Fibroblast of skin of right quadriceps (primary cell): ENCODE measurements at regions not wholly inside any gene's neighbourhood (a gene's known extent, or its start where the extent isn't known, plus 50 kb on each side); places are given as distances from the start of the nearest gene placed in this dataset.
"Not testable (repeated sequence)": the region's sequence is repeated elsewhere in the genome, so short reads cannot be mapped to it uniquely, and the experiment has no call there.

Experiments
- DNase-seq: peaks from one replicate; pipeline ENCODE4 v3.0.0-alpha.2; 2013

- DNase-seq = no peak
Observed at GRCh38 chr10:108037061-108037460, 872.6 kb upstream of the SORCS1 start.

- DNase-seq = peak; percentile 9
Observed at GRCh38 chr10:108036265-108036664, 871.8 kb upstream of the SORCS1 start.

- DNase-seq = no peak
Observed at GRCh38 chr10:108034829-108035228, 870.3 kb upstream of the SORCS1 start.

DNA sequence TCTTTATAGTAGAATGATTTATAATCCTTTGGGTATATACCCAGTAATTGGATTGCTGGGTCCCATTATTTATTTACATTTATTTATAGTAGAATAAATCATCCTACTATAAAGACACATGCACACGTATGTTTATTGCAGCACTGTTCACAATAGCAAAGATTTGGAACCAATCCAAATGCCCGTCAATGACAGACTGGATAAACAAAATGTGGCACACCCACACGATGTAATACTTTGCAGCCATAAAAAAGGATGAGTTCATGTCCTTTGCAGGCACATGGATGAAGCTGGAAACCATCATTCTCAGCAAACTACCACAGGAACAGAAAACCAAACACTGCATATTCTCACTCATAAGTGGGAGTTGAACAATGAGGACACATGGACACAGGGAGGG is 869.0 kb upstream of the SORCS1 start:
- DNase-seq = not testable (repeated sequence)

- no peak for DNase-seq
Observed at GRCh38 chr10:108031505-108031904, 867.0 kb upstream of the SORCS1 start.

DNA sequence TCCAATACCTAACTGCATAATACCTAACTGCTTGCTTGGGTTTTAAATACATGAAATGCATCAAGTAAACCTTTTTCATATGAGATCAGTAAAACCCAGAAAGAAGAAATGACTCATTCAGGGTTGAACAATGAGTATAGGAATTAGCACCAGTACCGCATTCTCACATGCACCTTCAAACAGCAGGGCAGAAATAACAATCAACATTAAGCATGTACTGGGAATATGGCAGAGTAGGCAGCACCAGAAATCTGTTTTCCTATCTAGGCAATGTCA is 850.3 kb upstream of the SORCS1 start:
- no peak for DNase-seq

- no peak for DNase-seq
Observed at GRCh38 chr10:108014145-108014901, 849.8 kb upstream of the SORCS1 start.

- no peak for DNase-seq
Observed at GRCh38 chr10:108005627-108006026, 841.1 kb upstream of the SORCS1 start.

- no peak for DNase-seq
Observed at GRCh38 chr10:108003576-108003975, 839.1 kb upstream of the SORCS1 start.

DNA sequence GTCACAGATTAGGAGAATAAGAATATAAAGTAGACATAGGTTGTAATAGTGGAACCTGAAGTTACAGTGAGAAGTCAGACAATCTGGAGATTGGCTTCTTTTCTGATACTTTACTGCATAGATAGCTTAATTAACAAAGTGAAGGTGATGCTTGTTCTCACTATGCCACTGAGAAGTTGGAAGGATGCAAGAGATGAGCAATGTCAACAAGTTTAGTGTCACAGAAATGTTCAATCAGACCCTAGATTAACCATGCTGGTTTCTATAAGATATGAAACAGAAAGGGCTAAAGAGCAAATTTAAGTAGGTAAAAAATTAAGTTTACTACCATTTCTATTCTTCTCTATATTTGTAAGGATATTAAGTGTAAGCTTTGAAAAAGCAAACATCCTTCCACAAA is 838.6 kb upstream of the SORCS1 start:
- DNase-seq = no peak

DNA sequence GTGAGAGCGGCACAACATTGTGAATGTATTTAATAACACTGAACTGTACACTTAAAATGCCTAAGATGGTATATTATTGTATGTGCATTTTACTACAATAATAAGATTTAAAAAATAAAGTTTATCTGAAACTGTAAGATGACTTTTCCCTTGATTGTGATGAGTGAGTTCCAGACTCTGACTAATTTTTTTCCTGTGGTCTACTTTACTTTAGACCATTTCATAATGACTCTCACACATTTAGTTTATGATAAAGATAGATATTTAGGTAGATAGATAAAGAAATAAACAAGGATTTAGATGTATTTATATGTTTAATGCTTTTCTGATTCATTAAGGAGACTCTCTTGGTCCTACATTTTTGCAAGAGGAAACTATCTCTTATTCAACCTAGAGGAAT is 835.9 kb upstream of the SORCS1 start:
- no peak for DNase-seq

- DNase-seq = no peak
Observed at GRCh38 chr10:107994621-107995270, 830.2 kb upstream of the SORCS1 start.

DNA sequence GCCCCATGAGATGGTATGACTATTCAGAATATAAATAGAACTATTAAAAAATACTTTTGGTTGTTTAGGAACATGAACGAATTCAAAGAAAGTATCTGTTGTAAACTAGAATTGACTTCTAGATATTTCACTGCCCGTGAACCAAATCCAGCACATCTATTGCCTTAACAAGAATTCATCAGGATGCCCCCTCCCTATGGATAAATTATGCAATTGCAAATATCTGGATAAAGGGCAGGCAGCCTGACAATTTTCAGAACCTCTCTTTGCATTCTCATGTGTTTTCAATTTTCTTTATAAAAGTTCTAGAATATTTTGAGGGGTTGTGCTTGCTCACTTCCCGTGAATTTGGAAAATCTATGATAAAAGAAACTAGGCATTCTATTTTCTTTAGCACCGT is 822.1 kb upstream of the SORCS1 start:
- peak; percentile 22 for DNase-seq

DNA sequence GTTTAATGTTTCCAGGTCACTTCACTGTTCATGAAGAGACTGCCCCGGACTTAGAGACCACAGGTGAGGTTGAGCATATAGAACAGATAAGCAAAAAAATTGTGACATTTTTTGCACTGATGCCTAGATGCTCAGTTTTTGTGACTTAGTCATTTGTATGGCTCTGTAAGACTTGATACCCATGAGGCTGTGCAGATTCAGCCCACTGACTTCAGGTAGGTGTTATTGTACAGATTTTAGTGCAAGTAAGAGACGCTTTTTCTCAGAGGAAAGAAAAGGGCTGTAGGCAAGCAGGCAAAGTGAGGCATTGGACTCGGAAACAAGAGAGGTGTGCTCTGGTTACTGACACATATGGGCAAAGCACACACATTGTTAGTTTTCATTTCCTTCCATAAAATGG is 820.1 kb upstream of the SORCS1 start:
- no peak for DNase-seq

- DNase-seq = no peak
Observed at GRCh38 chr10:107984149-107984548, 819.6 kb upstream of the SORCS1 start.

GRCh38 chr10:107978455-107978854 is 813.9 kb upstream of the SORCS1 start:
- no peak for DNase-seq

- peak; percentile 93 for DNase-seq
Observed at GRCh38 chr10:107971973-107972372, 807.5 kb upstream of the SORCS1 start.

- peak; percentile 86 for DNase-seq
Observed at GRCh38 chr10:107971411-107971810, 806.9 kb upstream of the SORCS1 start.

- no peak for DNase-seq
Observed at GRCh38 chr10:107970512-107970911, 806.0 kb upstream of the SORCS1 start.

GRCh38 chr10:107969936-107970335 is 805.4 kb upstream of the SORCS1 start:
- no peak for DNase-seq

DNA sequence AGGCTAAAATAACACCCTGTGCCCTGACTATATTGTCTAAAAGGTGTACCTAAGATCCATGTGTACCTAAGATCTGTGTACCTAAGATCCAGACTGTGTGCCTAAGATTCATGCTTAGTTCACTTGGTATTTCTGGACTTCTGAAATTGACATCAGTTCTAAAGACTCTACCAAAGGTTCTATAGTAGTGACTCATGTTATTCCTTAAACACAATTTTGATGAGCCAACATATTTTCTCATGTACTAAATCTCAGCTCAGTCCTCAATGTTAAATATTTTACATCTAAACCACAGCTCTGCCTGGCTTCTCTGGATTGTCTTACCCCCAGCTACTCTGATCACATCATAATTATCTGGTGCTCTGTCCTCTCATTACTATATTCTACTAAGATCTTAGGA is 802.3 kb upstream of the SORCS1 start:
- peak; percentile 68 for DNase-seq

GRCh38 chr10:107952649-107953556 is 788.4 kb upstream of the SORCS1 start:
- DNase-seq = no peak

- DNase-seq = not testable (repeated sequence)
Observed at GRCh38 chr10:107950411-107951062, 786.0 kb upstream of the SORCS1 start.
